Ishikawa (cell line): ENCODE measurements at regions not wholly inside any gene's neighbourhood (a gene's known extent, or its start where the extent isn't known, plus 50 kb on each side); places are given as distances from the start of the nearest gene placed in this dataset.

Experiments
- CEBPB ChIP-seq: IDR thresholded peaks from 2 replicates; pipeline ENCODE4 v1.6.1; 2012
- CREB1 ChIP-seq: IDR thresholded peaks from 2 replicates; pipeline ENCODE4 v1.6.1; 2012; ENCODE audit warnings: low read depth
- EGR1 ChIP-seq: IDR thresholded peaks from 2 replicates; pipeline ENCODE4 v1.6.1; 2012
- EP300 ChIP-seq: IDR thresholded peaks from 2 replicates; pipeline ENCODE4 v1.6.1; 2012; ENCODE audit warnings: borderline replicate concordance
- FOXM1 ChIP-seq: IDR thresholded peaks from 2 replicates; pipeline ENCODE4 v1.6.1; 2012; ENCODE audit warnings: low read depth, borderline replicate concordance
- MAX ChIP-seq: IDR thresholded peaks from 2 replicates; pipeline ENCODE4 v1.6.1; 2012
- NFIC ChIP-seq: IDR thresholded peaks from 2 replicates; pipeline ENCODE4 v1.6.1; 2012
- RAD21 ChIP-seq: IDR thresholded peaks from 2 replicates; pipeline ENCODE4 v1.6.1; 2012; ENCODE audit warnings: low read depth
- REST ChIP-seq: IDR thresholded peaks from 2 replicates; pipeline ENCODE4 v1.6.1; 2012; ENCODE audit warnings: low read depth, mild to moderate bottlenecking
- TAF1 ChIP-seq: IDR thresholded peaks from 2 replicates; pipeline ENCODE4 v1.6.1; 2012; ENCODE audit warnings: low read depth, mild to moderate bottlenecking
- TCF12 ChIP-seq: IDR thresholded peaks from 2 replicates; pipeline ENCODE4 v1.6.1; 2012; ENCODE audit warnings: low read depth
- TEAD4 ChIP-seq: IDR thresholded peaks from 2 replicates; pipeline ENCODE4 v1.6.1; 2012
- USF1 ChIP-seq: IDR thresholded peaks from 2 replicates; pipeline ENCODE4 v1.6.1; 2012
- YY1 ChIP-seq: IDR thresholded peaks from 2 replicates; pipeline ENCODE4 v1.6.1; 2012; ENCODE audit warnings: low read depth
- ZBTB7A ChIP-seq: IDR thresholded peaks from 2 replicates; pipeline ENCODE4 v1.6.1; 2012; ENCODE audit warnings: low read depth

- TF ChIP-seq NFIC (no peak), TCF12 (no peak), EP300 (no peak), TEAD4 (no peak), ZBTB7A (no peak), CEBPB (no peak), USF1 (no peak), FOXM1 (no peak), TAF1 (no peak), YY1 (no peak), MAX (no peak)
These were observed 543.1 kb downstream of the KIF4B start for GRCh38 chr5:155556700-155557099.

- TF ChIP-seq TEAD4 (no peak), ZBTB7A (no peak), TAF1 (no peak), TCF12 (no peak), NFIC (no peak), FOXM1 (no peak), CREB1 (no peak), MAX (no peak), CEBPB (no peak), RAD21 (no peak), REST (no peak), YY1 (no peak), EGR1 (no peak), EP300 (no peak), USF1 (no peak)
These were observed 548.6 kb downstream of the KIF4B start for GRCh38 chr5:155562158-155562557.

GRCh38 chr5:155564541-155564940 is 551.0 kb downstream of the KIF4B start:
- TF ChIP-seq RAD21 (no peak), EGR1 (no peak), NFIC (no peak), CEBPB (no peak), TCF12 (no peak), CREB1 (no peak), TAF1 (no peak), YY1 (no peak), REST (no peak), ZBTB7A (no peak)

GRCh38 chr5:155575861-155576260 is 562.3 kb downstream of the KIF4B start:
- TF ChIP-seq REST: no peak
- TF ChIP-seq TAF1: no peak
- TF ChIP-seq CREB1: no peak
- no peak for TF ChIP-seq TCF12
- TF ChIP-seq NFIC: no peak
- TF ChIP-seq YY1: no peak
- TF ChIP-seq TEAD4: no peak
- no peak for TF ChIP-seq FOXM1
- no peak for TF ChIP-seq RAD21
- TF ChIP-seq MAX: no peak
- no peak for TF ChIP-seq ZBTB7A
- TF ChIP-seq EP300: no peak
- TF ChIP-seq CEBPB: no peak
- no peak for TF ChIP-seq USF1
